Neural progenitor cell (in vitro differentiated cells): ENCODE measurements at regions not wholly inside any gene's neighbourhood (a gene's known extent, or its start where the extent isn't known, plus 50 kb on each side); places are given as distances from the start of the nearest gene placed in this dataset.

ENCODE experiments used
- DNase-seq: peaks from one replicate; pipeline ENCODE4 v3.0.0-alpha.2; 2016; ENCODE audit warnings: low spot score
- H2AFZ ChIP-seq: fragments of 200-600 bp; sonication (generic); replicated peaks from 2 replicates; pipeline ENCODE4 v1.6.1; 2016; ENCODE audit warnings: antibody characterized with exemption
- H3F3A ChIP-seq: fragments of 200-600 bp; sonication (generic); 2 replicates; pipeline ENCODE4 v1.6.1; 2016; ENCODE audit warnings: antibody characterized with exemption, low read depth
- H3K27ac ChIP-seq: fragments of 200-600 bp; sonication (generic); 2 replicates; pipeline ENCODE4 v1.5.1; 2016; ENCODE audit warnings: mild to moderate bottlenecking
- H3K27me3 ChIP-seq: fragments of 200-600 bp; sonication (generic); 2 replicates; pipeline ENCODE4 v1.6.1; 2016; ENCODE audit warnings: mild to moderate bottlenecking, moderate library complexity
- H3K36me3 ChIP-seq: fragments of 200-600 bp; sonication (generic); 2 replicates; pipeline ENCODE4 v1.5.1; 2016
- H3K4me1 ChIP-seq: fragments of 200-600 bp; sonication (generic); 2 replicates; pipeline ENCODE4 v1.6.1; 2016; ENCODE audit warnings: mixed run types
- H3K4me2 ChIP-seq: fragments of 200-600 bp; sonication (generic); 2 replicates; pipeline ENCODE4 v1.6.1; 2016
- H3K4me3 ChIP-seq: fragments of 200-600 bp; sonication (generic); 2 replicates; pipeline ENCODE4 v1.5.1; 2016
- H3K79me2 ChIP-seq: fragments of 200-600 bp; sonication (generic); 2 replicates; pipeline ENCODE4 v1.6.1; 2016; ENCODE audit warnings: low read depth
- H3K9ac ChIP-seq: fragments of 200-600 bp; sonication (generic); 2 replicates; pipeline ENCODE4 v1.6.1; 2016
- H3K9me3 ChIP-seq: fragments of 200-600 bp; sonication (generic); 2 replicates; pipeline ENCODE4 v1.5.1; 2016; ENCODE audit warnings: low read depth
- H4K20me1 ChIP-seq: fragments of 200-600 bp; sonication (generic); 2 replicates; pipeline ENCODE4 v1.6.1; 2016; ENCODE audit warnings: low read depth
- H3K27ac Mint-ChIP-seq: 3 replicates; pipeline ENCODE4 v1.8.0; 2021; ENCODE audit warnings: mixed read lengths
- H3K27me3 Mint-ChIP-seq: 2 replicates; pipeline ENCODE4 v1.8.0; 2022; ENCODE audit warnings: low read depth, mild to moderate bottlenecking, inconsistent platforms, moderate library complexity, mixed read lengths; ENCODE audit not compliant: insufficient read depth
- H3K36me3 Mint-ChIP-seq: 3 replicates; pipeline ENCODE4 v1.8.0; 2021; ENCODE audit warnings: mixed read lengths
- H3K4me1 Mint-ChIP-seq: 3 replicates; pipeline ENCODE4 v1.8.0; 2021; ENCODE audit warnings: mixed read lengths
- H3K4me3 Mint-ChIP-seq: 3 replicates; pipeline ENCODE4 v1.8.0; 2021; ENCODE audit warnings: mild to moderate bottlenecking, moderate library complexity, mixed read lengths
- H3K9me3 Mint-ChIP-seq: 3 replicates; pipeline ENCODE4 v1.8.0; 2020; ENCODE audit warnings: mixed read lengths
- CTCF ChIP-seq: fragments of 200-600 bp; sonication (generic); IDR thresholded peaks from 2 replicates; pipeline ENCODE4 v1.5.1; 2017; ENCODE audit warnings: antibody characterized with exemption, mild to moderate bottlenecking
- EZH2 ChIP-seq: fragments of 200-600 bp; sonication (generic); IDR thresholded peaks from 2 replicates; pipeline ENCODE4 v1.6.1; 2017; ENCODE audit warnings: antibody characterized with exemption, mild to moderate bottlenecking, moderate library complexity
- EZH2phosphoT487 ChIP-seq: fragments of 200-600 bp; sonication (generic); IDR thresholded peaks from 2 replicates; pipeline ENCODE4 v1.6.1; 2017; ENCODE audit warnings: antibody characterized with exemption

- no peaks in the 10 kb centered on the region for H3K36me3 Mint-ChIP-seq
- H3K9me3 Mint-ChIP-seq = peaks cover 9% of the 10 kb centered on the region
- no peak overlapping the region for H3K4me3 Mint-ChIP-seq
- H2AFZ ChIP-seq = no peak overlapping the region
- DNase-seq = no peak
- H3K27ac ChIP-seq = no peak overlapping the region
- H3K27me3 Mint-ChIP-seq = no peaks in the 10 kb centered on the region
- no peak for TF ChIP-seq CTCF
- no peak for TF ChIP-seq EZH2phosphoT487
- TF ChIP-seq EZH2 = no peak
- H3K4me3 ChIP-seq = no peak overlapping the region
- no peaks in the 10 kb centered on the region for H3K36me3 ChIP-seq
- H3K4me2 ChIP-seq = no peak overlapping the region
- H4K20me1 ChIP-seq = no peaks in the 10 kb centered on the region
- no peaks in the 10 kb centered on the region for H3F3A ChIP-seq
- no peak overlapping the region for H3K9ac ChIP-seq
- no peaks in the 10 kb centered on the region for H3K27me3 ChIP-seq
- no peaks in the 10 kb centered on the region for H3K79me2 ChIP-seq
- H3K4me1 ChIP-seq = no peaks in the 10 kb centered on the region
- H3K9me3 ChIP-seq = no peaks in the 10 kb centered on the region
- H3K4me1 Mint-ChIP-seq = no peaks in the 10 kb centered on the region
- no peak overlapping the region for H3K27ac Mint-ChIP-seq
These were observed 407.6 kb downstream of the HTR1B start for GRCh38 chr6:77055711-77056110.

- Histone ChIP-seq H4K20me1 (no peaks in the 10 kb centered on the region), H3K27ac (no peak overlapping the region), H3K9ac (no peak overlapping the region), H3K4me2 (no peak overlapping the region), H3K27me3 (no peaks in the 10 kb centered on the region), H3K9me3 (no peaks in the 10 kb centered on the region), H3K36me3 (no peaks in the 10 kb centered on the region), H3K4me3 (no peak overlapping the region), H3K4me1 (no peaks in the 10 kb centered on the region), H2AFZ (no peak overlapping the region), H3K79me2 (no peaks in the 10 kb centered on the region), H3F3A (no peaks in the 10 kb centered on the region)
- Mint-ChIP-seq H3K4me1 (no peaks in the 10 kb centered on the region), H3K27me3 (no peaks in the 10 kb centered on the region), H3K9me3 (peaks cover 3% of the 10 kb centered on the region), H3K27ac (no peak overlapping the region), H3K36me3 (no peaks in the 10 kb centered on the region), H3K4me3 (no peak overlapping the region)
- TF ChIP-seq EZH2phosphoT487 = no peak
- TF ChIP-seq EZH2 = no peak
- TF ChIP-seq CTCF = no peak
- no peak for DNase-seq
These were observed 422.6 kb downstream of the HTR1B start for GRCh38 chr6:77040568-77041195.

- H3K9me3 Mint-ChIP-seq = peaks cover 3% of the 10 kb centered on the region
- DNase-seq = no peak
- H3K4me1 Mint-ChIP-seq = peaks cover 5% of the 10 kb centered on the region
- H3K36me3 ChIP-seq = no peaks in the 10 kb centered on the region
- no peaks in the 10 kb centered on the region for H3F3A ChIP-seq
- H3K4me2 ChIP-seq = no peak overlapping the region
- H3K4me3 Mint-ChIP-seq = no peak overlapping the region
- no peak for TF ChIP-seq EZH2
- TF ChIP-seq EZH2phosphoT487 = no peak
- TF ChIP-seq CTCF = no peak
- no peak overlapping the region for H3K27ac ChIP-seq
- H2AFZ ChIP-seq = no peak overlapping the region
- H3K27me3 Mint-ChIP-seq = no peaks in the 10 kb centered on the region
- no peaks in the 10 kb centered on the region for H3K27me3 ChIP-seq
- no peaks in the 10 kb centered on the region for H3K4me1 ChIP-seq
- H3K9ac ChIP-seq = no peak overlapping the region
- H3K79me2 ChIP-seq = no peaks in the 10 kb centered on the region
- H3K4me3 ChIP-seq = no peak overlapping the region
- H3K36me3 Mint-ChIP-seq = no peaks in the 10 kb centered on the region
- no peak overlapping the region for H3K27ac Mint-ChIP-seq
- no peaks in the 10 kb centered on the region for H3K9me3 ChIP-seq
- H4K20me1 ChIP-seq = no peaks in the 10 kb centered on the region
These were observed 424.5 kb downstream of the HTR1B start for GRCh38 chr6:77038807-77039206.
